GM21786 (cell line): ENCODE measurements at regions not wholly inside any gene's neighbourhood (a gene's known extent, or its start where the extent isn't known, plus 50 kb on each side); places are given as distances from the start of the nearest gene placed in this dataset.

Experiments used
- ATAC-seq: cut with Tn5 transposase; IDR thresholded peaks from one replicate; pipeline ENCODE4 v1.9.1; 2021; ENCODE audit not compliant: unreplicated experiment

DNA sequence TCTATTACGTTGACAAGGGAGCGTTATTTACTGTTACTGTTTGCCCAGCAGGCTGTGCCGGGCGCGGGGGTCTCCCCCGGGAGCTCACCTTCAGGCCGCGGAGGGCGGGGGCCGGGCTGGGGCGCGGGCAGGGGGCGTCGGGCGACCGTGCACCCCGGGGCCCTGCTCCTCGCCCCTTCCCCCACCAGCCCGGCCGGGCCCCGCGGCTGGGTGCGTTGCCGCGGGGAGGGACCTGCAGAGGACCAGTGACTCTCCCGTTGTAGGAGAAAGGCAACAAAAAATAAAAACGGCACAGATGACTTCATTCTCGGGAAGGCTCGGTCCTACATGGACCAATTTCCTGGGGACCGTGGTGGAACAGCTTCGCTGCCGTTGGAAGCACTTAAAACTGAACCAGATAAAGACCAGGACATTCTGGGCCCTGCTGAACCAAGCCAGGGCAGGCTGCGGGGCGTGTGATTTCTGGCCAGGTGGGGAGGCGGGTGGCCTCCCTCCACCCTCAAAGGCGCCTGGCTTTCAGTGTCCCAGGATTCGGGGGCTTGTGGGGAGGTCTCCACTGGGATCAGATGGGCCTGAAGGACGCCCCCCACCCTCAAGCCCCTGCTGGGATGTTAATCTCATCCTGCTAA is 57.4 kb downstream of the IGLL1 start:
- no peak for ATAC-seq

DNA sequence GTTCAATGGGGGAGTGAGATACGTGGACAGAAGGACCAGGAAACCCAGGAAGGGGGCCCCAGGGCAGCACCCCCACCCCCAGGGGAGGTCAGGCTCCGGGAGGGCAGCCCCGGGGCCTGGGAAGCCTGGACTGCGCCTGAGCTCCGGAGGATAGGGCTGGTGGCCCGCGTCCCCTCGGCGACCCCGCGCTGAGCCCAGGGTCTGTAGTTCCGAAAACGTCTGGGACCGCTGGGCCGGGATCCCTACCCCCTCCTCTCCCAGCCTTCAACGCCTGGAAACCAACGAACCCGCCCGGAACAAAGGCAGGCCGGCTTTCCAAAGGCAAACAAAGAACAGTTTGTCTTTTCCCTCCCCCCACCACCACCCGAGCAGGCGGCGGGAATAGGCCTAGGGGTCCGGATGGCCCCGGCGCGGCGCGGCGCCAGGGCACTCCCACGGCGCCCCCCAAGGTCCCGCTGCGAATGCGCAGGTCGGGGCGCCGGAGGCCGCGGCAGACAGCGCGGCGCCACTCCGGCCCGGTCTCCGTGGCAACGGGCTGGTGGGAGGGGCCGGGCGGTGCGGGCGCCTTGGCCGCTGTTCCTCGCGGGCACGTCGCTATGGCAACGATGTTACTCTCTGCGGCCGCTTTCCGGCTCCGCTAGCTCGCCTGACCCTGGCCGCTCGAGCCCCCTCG is 58.5 kb downstream of the IGLL1 start:
- ATAC-seq, result peak; percentile 48

DNA sequence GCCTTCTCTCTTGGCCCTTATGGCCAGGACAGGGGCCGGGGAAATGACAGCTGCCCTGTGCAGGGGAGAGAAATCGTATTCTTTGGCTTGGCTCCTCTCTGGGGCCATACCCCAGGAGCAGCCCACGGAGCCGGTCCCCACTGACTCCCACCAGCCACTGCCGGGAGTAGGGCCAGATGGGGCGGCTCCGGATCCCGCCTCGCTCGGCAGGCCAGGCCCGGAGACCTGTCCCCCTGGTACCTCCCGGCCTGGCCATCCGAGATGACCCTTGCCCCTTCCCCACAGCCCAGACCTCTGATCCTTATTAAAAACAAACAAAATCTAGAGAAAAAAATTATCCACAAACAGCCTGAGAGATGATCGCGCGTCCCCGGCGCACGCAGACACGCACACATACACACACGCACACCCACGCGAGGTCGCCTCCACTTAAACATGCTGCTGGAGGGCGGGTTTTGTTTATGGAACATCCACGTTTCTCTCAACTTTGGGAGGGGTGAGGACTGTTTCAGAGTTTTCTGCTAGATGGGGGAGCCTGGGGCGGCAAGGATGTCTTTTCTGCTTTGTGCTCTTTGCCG is 59.1 kb downstream of the IGLL1 start:
- ATAC-seq, result no peak

DNA sequence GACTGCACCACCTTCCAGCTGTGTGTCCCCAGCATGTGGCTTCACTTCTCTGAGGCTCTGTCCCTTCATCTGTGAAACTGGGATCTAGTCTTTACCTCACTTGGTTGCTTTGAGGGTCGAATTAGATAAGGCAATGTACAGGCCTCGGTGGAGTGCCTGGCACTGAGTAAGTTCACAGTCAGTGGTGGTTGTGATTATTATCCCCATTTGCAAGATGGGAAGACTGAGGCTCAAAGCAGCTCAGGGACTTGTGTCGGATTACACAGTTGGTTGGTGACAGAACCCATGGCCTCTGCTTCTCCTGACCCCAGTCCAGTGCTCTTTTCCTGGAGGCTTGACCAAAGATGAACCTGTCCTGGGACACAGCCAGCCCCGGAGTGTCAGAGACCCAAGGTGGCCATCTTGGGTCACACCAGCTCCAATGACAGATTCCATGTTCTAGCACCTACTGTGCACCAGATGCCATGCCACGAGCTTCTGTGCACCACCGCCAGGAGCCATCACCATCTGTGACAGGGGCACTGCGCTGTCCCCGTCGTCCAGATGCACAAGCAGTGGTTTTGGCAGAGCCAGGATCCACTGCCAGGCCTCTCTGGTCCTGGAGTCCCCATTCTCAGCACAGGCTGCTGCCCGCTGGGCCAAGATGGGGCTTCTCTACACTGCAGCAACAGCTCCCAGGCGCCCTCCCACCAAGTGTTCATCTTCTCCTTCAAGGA is 60.5 kb downstream of the IGLL1 start:
- ATAC-seq, result no peak

DNA sequence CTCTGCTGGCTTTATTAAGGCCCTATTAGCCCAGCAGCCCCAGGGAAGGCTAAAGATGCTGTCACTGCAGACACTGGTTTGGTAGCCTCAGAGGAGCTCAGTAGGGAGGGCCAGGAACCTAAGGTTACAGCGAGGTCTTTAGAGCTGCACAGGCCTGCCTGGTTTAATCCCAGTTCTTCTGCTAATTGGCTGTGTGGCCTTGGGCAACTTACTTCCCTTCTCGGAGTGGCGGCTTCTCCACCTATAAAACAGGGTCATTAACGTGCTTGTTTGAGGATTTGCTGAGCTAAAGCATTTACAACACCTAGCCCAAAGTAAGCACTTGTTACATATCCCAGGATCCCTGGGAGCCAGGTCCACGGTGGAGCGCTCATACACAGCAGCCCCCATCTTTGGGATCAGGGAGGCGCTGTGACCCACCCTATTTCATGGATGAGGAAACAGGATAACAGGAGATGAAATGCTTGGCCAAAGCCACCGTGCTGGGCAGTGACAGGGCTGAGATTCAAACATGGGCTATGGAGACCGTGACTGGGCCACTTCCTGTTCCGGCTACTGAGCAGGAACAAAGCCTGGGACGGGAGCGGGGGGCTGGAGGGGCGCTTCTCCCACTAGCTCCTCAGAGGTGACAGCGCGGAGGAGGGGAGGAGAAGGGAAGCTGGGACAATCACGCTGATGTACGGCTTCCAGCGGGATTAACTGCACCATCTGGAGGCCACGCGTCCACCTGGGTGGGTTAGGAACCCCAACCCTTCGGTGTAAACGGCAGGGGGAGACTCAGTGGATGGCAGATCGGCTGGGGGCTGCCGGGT is 61.5 kb downstream of the IGLL1 start:
- no peak for ATAC-seq

DNA sequence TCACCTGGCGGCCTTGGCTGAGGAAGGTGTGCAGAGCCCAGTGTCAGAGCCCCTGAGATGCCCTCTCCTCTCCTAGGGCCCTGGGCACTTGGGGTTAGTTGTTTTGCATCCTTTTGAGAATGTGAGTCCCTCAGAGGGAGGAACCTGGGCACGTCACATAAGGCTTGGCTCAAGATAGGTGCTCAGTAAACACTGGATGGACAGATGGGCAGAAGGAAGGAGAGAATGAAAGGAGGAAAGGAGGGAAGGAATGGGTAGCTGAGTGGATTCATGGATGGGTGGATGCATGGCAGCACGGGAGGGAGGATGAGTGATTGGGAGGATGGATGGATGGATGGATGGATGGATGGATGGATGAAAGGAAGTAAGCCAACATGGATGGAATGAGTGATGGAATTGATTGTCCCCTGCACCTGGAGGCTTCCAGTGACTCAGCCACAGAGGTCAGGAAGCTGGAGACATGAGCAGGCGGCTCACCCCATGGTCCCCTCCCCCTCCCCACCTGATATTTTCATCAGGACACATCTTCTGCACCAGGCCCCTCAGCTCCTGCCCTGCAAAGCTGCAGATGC is 62.2 kb downstream of the IGLL1 start:
- ATAC-seq, result no peak

DNA sequence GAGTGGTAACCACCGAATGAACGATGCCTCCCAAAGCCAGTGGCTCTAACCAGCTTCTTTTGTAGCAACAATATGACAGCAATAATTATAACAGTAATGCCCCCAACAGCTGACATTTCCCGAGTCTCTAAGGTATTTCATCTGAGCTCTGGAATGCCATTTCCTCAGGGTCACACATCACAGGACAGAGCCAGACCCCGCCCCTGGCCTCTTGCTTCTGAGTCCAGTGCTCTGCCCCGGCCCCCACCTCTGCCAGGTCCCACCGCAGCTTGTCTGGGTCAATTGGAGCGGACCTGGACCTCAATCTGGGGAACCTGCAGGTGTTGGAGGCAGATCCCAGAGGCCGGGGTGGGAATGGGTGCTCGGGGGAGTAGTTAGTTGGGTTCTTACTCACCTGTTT is 63.8 kb downstream of the IGLL1 start:
- ATAC-seq, result no peak

DNA sequence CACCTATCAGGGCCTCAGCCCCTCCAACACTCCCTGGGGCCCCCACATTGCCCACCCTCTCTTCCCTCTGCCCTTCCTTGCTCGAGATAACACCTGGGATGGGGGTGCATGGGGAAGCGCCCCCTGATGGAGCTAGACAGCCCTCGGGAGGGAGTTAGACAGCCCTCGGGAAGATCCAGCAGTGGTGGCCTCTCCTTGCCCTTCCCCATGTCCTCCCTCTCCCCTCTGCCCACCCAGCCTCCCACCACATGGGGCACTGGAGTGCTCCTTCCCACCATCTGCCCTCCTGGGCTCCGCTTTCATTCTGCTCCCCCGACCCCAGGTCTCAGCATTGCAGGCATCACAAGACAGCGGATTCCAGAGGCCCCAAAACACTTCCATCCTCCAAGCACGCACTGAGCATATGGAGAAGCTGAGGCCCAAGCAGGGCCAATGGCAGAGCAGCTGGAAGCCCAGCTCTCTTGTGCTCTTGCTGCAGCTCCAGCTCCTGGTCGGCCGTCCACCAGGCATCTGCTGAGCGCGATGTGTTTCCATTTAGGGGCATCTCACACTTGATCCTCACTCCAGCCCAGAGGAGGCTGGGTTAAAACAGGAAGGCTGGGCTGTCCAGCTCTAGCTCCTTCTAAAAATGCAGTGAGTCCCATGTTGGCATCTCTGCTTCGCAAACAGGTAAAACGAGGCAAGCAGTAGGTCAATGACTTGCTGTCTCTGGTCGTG is 65.6 kb downstream of the IGLL1 start:
- ATAC-seq, result no peak

DNA sequence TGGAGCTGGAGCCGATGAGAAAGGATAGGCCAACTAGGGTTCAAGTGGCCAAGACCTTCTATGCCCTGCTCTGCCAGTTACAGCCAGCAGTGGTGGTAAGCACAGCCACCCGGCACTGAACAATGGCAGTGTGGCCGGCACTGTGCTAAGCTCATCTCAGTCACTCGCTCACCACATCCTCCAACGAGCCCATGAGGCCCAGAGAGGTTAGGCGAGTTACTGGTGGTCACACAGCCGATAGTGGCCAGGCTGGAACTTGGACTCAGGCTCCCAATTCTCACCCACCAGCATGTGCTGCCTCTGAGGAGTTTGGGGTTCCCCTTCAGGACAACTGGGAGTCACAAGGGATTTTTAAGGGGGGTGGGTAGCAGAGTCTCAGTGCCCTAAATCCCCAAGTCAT is 66.4 kb downstream of the IGLL1 start:
- ATAC-seq, result no peak

DNA sequence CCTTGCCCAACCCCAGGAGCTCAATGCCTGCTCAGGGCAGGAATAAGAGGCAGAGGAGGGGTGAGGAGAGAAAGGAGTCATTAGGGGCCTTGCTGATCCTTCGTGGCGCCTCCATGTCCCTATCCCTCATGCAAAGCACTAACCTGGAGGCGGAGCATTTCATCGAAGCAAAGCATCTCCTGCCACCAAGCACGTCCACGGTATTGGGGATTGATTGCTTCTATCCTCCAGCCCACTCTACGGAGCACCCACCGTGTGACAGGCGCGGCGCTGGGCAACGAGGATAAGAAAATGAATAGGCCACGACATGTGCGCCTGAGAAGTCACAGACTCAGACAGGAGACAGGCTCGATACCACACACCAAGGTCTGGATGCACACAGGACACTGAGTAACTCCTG is 67.0 kb downstream of the IGLL1 start:
- no peak for ATAC-seq

DNA sequence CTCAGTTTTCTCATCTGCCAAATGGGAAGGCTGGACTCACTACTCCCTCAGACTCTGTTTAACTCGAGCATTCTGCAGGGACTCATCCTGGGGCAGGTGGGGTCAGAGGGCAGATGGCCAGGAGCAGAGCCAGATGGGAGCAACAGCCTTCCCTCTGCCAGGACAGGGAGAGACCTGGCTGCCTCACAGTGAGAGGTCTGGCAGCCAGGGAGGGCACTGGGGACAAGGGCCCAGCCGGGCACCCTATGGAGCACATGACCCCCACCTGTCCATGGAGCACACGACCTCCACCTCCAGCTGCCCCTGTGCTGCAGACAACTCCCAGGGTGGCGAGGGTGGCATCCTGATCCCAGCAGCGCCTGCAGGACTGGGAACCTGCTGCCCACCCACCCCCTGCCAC is 67.4 kb downstream of the IGLL1 start:
- no peak for ATAC-seq

DNA sequence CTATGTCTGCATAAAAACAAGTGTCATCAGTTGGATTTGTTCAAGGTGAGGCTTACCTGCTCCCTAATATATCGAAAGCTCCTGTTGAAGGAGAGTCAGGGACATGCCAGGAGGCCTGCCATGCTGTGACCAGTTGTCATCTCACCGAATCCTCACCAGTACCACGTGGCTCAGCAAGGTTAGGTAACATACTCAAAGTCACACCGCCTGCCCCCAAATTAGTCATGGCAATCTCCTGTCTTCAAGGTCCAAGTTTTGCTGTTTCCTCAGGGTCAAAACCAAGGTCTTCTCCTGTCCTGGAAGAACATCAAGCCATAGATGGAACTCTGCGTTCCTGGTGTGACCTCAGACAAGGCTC is 67.8 kb downstream of the IGLL1 start:
- ATAC-seq, result no peak

DNA sequence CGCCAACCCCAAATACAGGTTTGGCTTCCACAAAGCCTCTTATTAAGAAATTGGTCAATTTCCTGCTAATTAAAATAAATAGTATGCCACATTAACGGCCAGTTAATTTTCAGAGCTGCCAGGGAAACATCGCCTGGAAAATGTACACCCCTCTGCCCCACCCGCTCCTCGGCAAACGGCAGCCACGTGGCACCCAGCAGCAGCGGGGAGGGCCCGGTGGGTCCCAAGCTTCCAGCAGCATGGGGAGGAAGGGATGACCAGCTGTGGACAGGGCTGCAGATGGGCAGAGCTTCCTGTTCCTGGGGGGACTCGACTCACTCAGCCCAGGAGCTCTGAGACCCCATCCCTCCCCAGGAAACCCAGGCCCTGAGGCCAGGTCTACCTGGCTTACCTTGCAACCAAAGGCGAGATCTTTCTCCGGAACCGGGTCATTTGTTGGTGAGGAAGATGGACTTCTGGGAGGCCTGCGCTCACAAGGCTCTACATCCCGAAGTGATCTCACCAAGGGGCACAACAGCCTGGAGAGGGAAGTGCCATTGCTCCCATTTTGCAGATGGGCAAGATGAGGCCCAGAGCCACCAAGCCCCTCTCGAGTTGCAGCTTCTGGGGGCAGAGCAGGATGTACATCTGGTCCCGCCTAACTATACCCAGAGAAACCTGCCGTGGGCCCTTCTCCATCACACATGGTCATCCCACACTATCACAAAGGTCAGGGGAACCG is 68.3 kb downstream of the IGLL1 start:
- no peak for ATAC-seq

DNA sequence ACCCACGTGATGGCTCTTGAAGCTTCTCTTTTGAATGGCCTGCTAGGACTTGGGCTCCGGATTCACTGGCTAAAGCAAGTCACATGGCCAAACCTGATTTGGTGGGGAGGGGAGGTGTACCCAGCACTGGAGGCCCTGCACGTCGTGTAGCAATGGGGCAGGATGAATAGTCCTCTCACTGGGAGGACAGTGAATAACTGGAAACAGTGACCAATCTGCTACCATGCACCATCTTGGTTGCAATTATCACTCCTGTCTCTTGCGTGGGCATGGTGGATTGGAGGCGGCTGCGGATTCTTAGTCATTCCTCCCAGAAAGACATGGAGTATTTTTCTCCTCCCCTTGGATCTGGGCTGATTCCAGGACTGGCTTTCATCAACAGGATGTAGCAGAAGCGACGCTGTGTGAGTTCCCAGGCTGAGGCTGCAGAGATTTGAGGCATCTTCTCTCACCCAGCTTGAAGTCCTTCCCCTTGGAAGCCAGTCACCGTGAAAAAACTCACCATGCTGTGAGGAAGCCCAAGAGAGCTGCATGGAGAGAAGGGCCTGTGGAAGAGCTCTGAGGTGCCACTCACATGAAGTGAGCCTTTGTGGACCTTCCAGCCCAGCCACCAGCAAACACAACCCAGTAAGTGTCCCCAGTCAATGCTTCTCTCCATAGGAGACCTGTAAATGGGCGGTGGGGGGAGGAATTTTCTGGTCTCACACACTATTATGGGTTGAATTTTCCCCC is 70.4 kb downstream of the IGLL1 start:
- ATAC-seq, result no peak

DNA sequence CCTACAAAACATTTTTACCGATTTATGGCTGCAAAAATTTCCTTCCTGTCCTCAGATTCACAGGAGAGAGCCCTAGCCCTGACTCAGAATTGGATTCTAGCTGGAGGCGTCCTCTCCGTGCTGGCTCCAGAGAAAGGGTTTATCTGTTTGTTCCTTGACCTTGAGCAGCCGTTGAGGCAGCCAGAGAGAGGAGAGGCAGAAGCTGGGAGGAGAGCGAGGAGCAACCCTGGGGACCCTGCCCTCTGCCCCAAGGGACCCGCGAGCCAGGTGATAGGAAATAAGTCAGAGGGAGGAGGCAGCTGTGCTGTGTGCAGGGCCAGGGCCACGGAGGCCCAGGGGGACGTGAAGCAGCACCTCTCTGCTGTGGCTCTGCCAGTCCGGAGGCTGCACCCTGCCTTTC is 75.6 kb downstream of the IGLL1 start:
- ATAC-seq, result no peak

DNA sequence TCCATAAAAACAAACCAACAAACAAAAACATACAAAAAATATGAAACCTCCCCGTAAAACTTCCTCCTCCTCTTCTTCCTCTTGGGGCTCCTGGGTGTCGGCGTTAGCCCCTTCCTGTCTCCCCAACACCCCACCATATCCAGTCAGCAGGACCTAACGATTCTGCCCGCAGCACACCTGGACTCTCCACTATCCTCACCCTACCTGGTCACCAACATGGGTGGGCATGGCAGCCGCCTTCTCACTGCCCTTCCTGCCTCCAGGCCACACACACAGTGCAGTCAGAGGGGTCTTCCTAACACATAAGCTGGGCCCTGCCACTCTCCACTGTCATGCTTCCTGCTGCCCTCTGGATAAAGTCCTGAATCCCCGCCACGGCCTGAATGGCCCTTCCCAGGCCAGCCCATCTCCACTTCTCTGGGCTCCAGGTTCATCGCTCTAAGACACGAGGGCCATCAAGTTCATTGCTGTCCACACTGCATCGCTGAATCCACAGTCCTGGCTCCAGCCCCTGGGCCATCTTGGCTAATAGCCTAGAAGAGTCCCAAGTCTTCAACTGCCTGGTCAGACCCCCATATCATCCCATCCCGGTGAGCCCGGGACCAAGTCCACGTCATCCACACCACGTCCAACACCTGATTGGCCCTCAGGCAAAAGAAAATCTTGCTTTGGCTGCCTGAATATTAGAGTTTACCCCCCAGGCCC is 76.2 kb downstream of the IGLL1 start:
- ATAC-seq, result no peak

DNA sequence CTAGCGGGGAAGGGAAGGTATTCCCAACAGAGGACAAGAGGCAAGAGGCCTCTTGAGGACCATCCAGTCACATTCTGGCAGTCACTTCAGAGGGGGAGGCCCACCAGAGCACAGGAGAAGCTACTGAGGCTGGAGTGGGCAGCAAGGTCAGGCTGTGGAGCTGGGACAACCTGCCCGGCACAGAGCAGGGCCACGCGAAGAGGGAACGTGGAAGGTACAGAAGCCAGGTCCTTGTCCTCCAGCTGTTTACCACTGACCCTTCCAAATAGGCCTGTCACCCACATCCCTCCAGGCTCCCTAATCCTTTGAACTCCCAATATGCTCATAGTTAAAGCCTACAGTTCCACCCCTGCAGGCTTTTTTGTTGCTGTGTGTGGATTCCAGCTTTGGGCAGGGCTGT is 76.9 kb downstream of the IGLL1 start:
- ATAC-seq, result no peak

DNA sequence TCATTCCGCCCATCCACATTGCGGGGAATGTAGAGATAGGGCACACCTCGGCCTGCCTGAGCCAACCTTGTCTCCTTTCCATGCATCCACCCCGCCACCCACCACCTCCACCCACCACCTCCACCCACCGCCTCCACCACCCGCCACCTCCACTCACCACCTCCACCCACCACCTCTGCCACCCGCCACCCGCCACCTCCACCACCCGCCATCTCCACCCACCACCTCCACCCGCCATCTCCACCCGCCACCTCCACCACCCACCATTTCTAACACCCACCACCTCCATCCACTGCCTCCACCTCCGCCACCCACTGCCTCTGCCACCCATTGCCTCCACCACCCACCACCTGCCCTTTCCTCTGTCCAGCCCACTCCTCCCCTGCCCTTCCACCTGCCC is 78.4 kb downstream of the IGLL1 start:
- ATAC-seq, result no peak

DNA sequence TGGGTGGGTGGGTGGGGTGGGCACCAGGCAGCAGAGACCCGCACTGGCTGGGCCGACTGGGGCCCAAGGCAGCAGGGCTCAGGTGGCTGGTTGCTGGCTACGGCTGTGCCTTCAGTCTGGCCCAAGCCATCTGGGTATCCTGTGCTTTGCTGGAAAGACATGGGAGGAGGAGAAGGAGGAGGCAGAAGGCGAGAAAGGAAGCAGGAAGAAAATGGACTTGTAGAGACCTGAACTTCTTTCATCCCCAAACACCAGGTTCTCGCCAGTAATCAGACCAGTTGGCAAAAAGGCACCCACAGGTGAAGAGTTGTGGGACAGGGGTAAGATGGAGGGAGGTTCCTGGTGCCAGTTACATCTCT is 78.8 kb downstream of the IGLL1 start:
- no peak for ATAC-seq
